ENCODE measurements at regions not wholly inside any gene's neighbourhood (a gene's known extent, or its start where the extent isn't known, plus 50 kb on each side); places are given as distances from the start of the nearest gene placed in this dataset.
A peak's percentile ranks its signal among the peaks of the same experiment; 100 is the strongest.
"Not testable (repeated sequence)": the region's sequence is repeated elsewhere in the genome, so short reads cannot be mapped to it uniquely, and the experiment has no call there.

GRCh38 chr12:86712425-86712843 lies 456.2 kb upstream of the MGAT4C start:
- no peak overlapping the region for H2BK12ac ChIP-seq (ENCODE audit: low read length in 2 of 2)
- no peak overlapping the region for H2BK120ac ChIP-seq (ENCODE audit: low read depth, low read length)
- H4K91ac ChIP-seq (ENCODE audit: low read length): no peak overlapping the region
- H3K14ac ChIP-seq (ENCODE audit: low read length in 2 of 2): no peak overlapping the region
- no peak overlapping the region for H4K8ac ChIP-seq (ENCODE audit: low read length)
- no peak overlapping the region for H3K23ac ChIP-seq (ENCODE audit: low read length in 2 of 2)
- no peaks in the 10 kb centered on the region for H3K79me1 ChIP-seq (replicated peaks; ENCODE audit: low read length, poor library complexity, severe bottlenecking)
- H3K27me3 ChIP-seq (ENCODE audit: control insufficient read depth in 1 of 2, insufficient read depth in 1 of 2, low read length in 2 of 2): no peaks in the 10 kb centered on the region
- WGBS: 3% methylated on average over 3 of the region's 4 CpGs
- H3K9me3 ChIP-seq (ENCODE audit: control insufficient read depth, low read length): peaks cover 13% of the 10 kb centered on the region
- DNase-seq: peak; percentile 98
- H2AFZ ChIP-seq (ENCODE audit: low read depth, low read length): no peak overlapping the region
- H3K18ac ChIP-seq (ENCODE audit: low read depth in 1 of 2, low read length in 2 of 2): no peak overlapping the region
- H3K4ac ChIP-seq (ENCODE audit: low read depth in 1 of 2, low read length in 2 of 2): no peak overlapping the region
- no peaks in the 10 kb centered on the region for H3K4me1 ChIP-seq (ENCODE audit: control insufficient read depth, insufficient read depth, low read depth, low read length)
- no peak overlapping the region for H2AK5ac ChIP-seq (ENCODE audit: low read length, severe bottlenecking)
- no peak overlapping the region for H3K4me3 ChIP-seq (ENCODE audit: insufficient read depth in 1 of 2, low read depth in 1 of 2, low read length in 2 of 2)
- H2BK5ac ChIP-seq (ENCODE audit: low read depth, low read length, poor library complexity, severe bottlenecking): no peak overlapping the region
- peak overlapping the region; percentile 74 for H3K9ac ChIP-seq (ENCODE audit: low read length)
- H2BK15ac ChIP-seq (ENCODE audit: low read depth, poor library complexity, severe bottlenecking): no peak overlapping the region
- H3K4me2 ChIP-seq (ENCODE audit: low read length, poor library complexity, severe bottlenecking): no peak overlapping the region
- no peaks in the 10 kb centered on the region for H3K36me3 ChIP-seq (ENCODE audit: control insufficient read depth in 1 of 2, insufficient read depth in 2 of 2, low read depth in 1 of 2, low read length in 2 of 2)
- H3K27ac ChIP-seq (ENCODE audit: low read length, poor library complexity, severe bottlenecking): peak overlapping the region; percentile 91

DNA sequence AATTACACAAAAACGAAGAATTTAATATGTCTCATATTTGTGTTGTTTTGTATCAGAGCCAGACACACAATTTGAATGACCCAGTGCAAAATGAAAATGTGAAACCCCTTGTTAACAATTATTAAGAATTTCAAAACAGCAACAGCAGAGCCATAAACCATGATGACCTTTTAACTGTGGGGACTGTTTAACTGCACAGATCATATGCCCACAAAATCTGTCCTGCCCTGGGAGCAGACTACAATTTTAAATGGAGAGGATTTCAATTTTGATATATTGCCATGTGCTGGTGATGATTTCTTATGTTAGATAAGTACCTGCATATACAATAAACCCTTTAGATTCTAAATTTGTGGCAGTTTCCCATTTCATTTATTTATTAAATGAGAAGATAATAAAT lies 455.5 kb upstream of the MGAT4C start:
- no peak overlapping the region for H2AFZ ChIP-seq (ENCODE audit: low read depth, low read length)
- no peaks in the 10 kb centered on the region for H3K79me1 ChIP-seq (replicated peaks; ENCODE audit: low read length, poor library complexity, severe bottlenecking)
- H3K9me3 ChIP-seq (ENCODE audit: control insufficient read depth, low read length): peaks cover 13% of the 10 kb centered on the region
- H3K27ac ChIP-seq (ENCODE audit: low read length, poor library complexity, severe bottlenecking): peak overlapping the region; percentile 82
- H3K23ac ChIP-seq (ENCODE audit: low read length in 2 of 2): no peak overlapping the region
- H3K4me1 ChIP-seq (ENCODE audit: control insufficient read depth, insufficient read depth, low read depth, low read length): no peaks in the 10 kb centered on the region
- H2BK120ac ChIP-seq (ENCODE audit: low read depth, low read length): peak overlapping the region; percentile 49
- WGBS: no CpG with 5 or more reads among the region's 1 CpG
- H2AK5ac ChIP-seq (ENCODE audit: low read length, severe bottlenecking): peak overlapping the region; percentile 89
- no peak overlapping the region for H3K14ac ChIP-seq (ENCODE audit: low read length in 2 of 2)
- H3K4ac ChIP-seq (ENCODE audit: low read depth in 1 of 2, low read length in 2 of 2): no peak overlapping the region
- no peaks in the 10 kb centered on the region for H3K27me3 ChIP-seq (ENCODE audit: control insufficient read depth in 1 of 2, insufficient read depth in 1 of 2, low read length in 2 of 2)
- H4K91ac ChIP-seq (ENCODE audit: low read length): no peak overlapping the region
- H3K4me2 ChIP-seq (ENCODE audit: low read length, poor library complexity, severe bottlenecking): no peak overlapping the region
- no peak overlapping the region for H2BK15ac ChIP-seq (ENCODE audit: low read depth, poor library complexity, severe bottlenecking)
- DNase-seq: no peak
- H3K18ac ChIP-seq (ENCODE audit: low read depth in 1 of 2, low read length in 2 of 2): no peak overlapping the region
- no peak overlapping the region for H4K8ac ChIP-seq (ENCODE audit: low read length)
- H2BK5ac ChIP-seq (ENCODE audit: low read depth, low read length, poor library complexity, severe bottlenecking): peak overlapping the region; percentile 73
- H3K36me3 ChIP-seq (ENCODE audit: control insufficient read depth in 1 of 2, insufficient read depth in 2 of 2, low read depth in 1 of 2, low read length in 2 of 2): no peaks in the 10 kb centered on the region
- H3K4me3 ChIP-seq (ENCODE audit: insufficient read depth in 1 of 2, low read depth in 1 of 2, low read length in 2 of 2): no peak overlapping the region
- H3K9ac ChIP-seq (ENCODE audit: low read length): peak overlapping the region; percentile 74
- H2BK12ac ChIP-seq (ENCODE audit: low read length in 2 of 2): no peak overlapping the region

DNA sequence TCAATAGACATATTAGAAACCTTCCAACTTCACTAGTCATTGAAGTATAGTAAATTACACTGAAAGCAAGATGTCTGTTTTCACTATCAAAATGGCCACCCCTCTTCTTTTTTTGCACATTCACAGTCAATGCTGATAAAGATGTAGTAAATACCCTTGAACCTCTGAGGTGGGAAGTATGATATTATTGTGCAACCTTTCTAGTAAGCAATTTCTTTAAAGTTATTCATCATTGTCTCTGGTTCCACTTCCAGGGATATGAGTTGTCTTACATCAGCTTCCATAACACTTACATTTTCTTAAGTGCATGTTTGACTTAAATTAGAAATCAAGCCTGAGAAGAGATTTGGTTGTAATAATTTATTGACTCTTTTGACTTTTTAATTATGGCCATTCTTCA lies 453.9 kb upstream of the MGAT4C start:
- Histone ChIP-seq H3K4ac (ENCODE audit: low read depth in 1 of 2, low read length in 2 of 2) (no peak overlapping the region), H3K4me1 (ENCODE audit: control insufficient read depth, insufficient read depth, low read depth, low read length) (no peaks in the 10 kb centered on the region), H2BK120ac (ENCODE audit: low read depth, low read length) (no peak overlapping the region), H3K9ac (ENCODE audit: low read length) (no peak overlapping the region), H3K27me3 (ENCODE audit: control insufficient read depth in 1 of 2, insufficient read depth in 1 of 2, low read length in 2 of 2) (no peaks in the 10 kb centered on the region), H3K4me2 (ENCODE audit: low read length, poor library complexity, severe bottlenecking) (no peak overlapping the region), H3K18ac (ENCODE audit: low read depth in 1 of 2, low read length in 2 of 2) (no peak overlapping the region), H3K27ac (ENCODE audit: low read length, poor library complexity, severe bottlenecking) (no peak overlapping the region), H4K8ac (ENCODE audit: low read length) (no peak overlapping the region), H2BK5ac (ENCODE audit: low read depth, low read length, poor library complexity, severe bottlenecking) (no peak overlapping the region), H4K91ac (ENCODE audit: low read length) (no peak overlapping the region), H2BK15ac (ENCODE audit: low read depth, poor library complexity, severe bottlenecking) (no peak overlapping the region), H2AK5ac (ENCODE audit: low read length, severe bottlenecking) (no peak overlapping the region), H3K4me3 (ENCODE audit: insufficient read depth in 1 of 2, low read depth in 1 of 2, low read length in 2 of 2) (no peak overlapping the region), H2BK12ac (ENCODE audit: low read length in 2 of 2) (no peak overlapping the region), H3K23ac (ENCODE audit: low read length in 2 of 2) (no peak overlapping the region), H3K79me1 (replicated peaks; ENCODE audit: low read length, poor library complexity, severe bottlenecking) (no peaks in the 10 kb centered on the region), H3K14ac (ENCODE audit: low read length in 2 of 2) (no peak overlapping the region), H3K36me3 (ENCODE audit: control insufficient read depth in 1 of 2, insufficient read depth in 2 of 2, low read depth in 1 of 2, low read length in 2 of 2) (no peaks in the 10 kb centered on the region), H3K9me3 (ENCODE audit: control insufficient read depth, low read length) (peaks cover 13% of the 10 kb centered on the region), H2AFZ (ENCODE audit: low read depth, low read length) (no peak overlapping the region)
- no peak for DNase-seq

DNA sequence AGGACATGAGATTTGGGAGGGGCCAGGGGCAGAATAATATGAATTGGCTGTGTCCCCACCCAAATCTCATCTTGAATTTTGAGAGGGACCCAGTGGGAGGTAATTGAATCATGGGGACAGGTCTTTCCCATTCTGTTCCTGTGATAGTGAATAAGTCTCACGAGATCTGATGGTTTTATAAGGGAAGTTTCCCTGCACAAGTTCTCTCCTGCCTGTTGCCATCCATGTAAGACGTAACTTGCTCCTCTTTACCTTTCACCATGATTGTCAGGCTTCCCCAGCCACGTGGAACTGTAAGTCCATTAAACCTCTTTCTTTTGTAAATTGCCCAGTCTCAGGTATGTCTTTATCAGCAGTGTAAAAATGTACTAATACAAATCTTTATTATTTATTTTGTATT lies 452.8 kb upstream of the MGAT4C start:
- H3K4ac ChIP-seq (ENCODE audit: low read depth in 1 of 2, low read length in 2 of 2); H3K79me1 ChIP-seq (replicated peaks; ENCODE audit: low read length, poor library complexity, severe bottlenecking); H3K4me2 ChIP-seq (ENCODE audit: low read length, poor library complexity, severe bottlenecking); H3K4me3 ChIP-seq (ENCODE audit: insufficient read depth in 1 of 2, low read depth in 1 of 2, low read length in 2 of 2); H4K91ac ChIP-seq (ENCODE audit: low read length); H2BK120ac ChIP-seq (ENCODE audit: low read depth, low read length); H3K14ac ChIP-seq (ENCODE audit: low read length in 2 of 2); H2AFZ ChIP-seq (ENCODE audit: low read depth, low read length); H2BK5ac ChIP-seq (ENCODE audit: low read depth, low read length, poor library complexity, severe bottlenecking); H3K27ac ChIP-seq (ENCODE audit: low read length, poor library complexity, severe bottlenecking); DNase-seq; H3K36me3 ChIP-seq (ENCODE audit: control insufficient read depth in 1 of 2, insufficient read depth in 2 of 2, low read depth in 1 of 2, low read length in 2 of 2); H2AK5ac ChIP-seq (ENCODE audit: low read length, severe bottlenecking); H3K18ac ChIP-seq (ENCODE audit: low read depth in 1 of 2, low read length in 2 of 2); H3K9ac ChIP-seq (ENCODE audit: low read length); H4K8ac ChIP-seq (ENCODE audit: low read length); H3K23ac ChIP-seq (ENCODE audit: low read length in 2 of 2); H2BK15ac ChIP-seq (ENCODE audit: low read depth, poor library complexity, severe bottlenecking); H3K27me3 ChIP-seq (ENCODE audit: control insufficient read depth in 1 of 2, insufficient read depth in 1 of 2, low read length in 2 of 2); H3K4me1 ChIP-seq (ENCODE audit: control insufficient read depth, insufficient read depth, low read depth, low read length); H2BK12ac ChIP-seq (ENCODE audit: low read length in 2 of 2): not testable (repeated sequence)
- WGBS: 100% methylated on average over 1 of the region's 3 CpGs
- H3K9me3 ChIP-seq (ENCODE audit: control insufficient read depth, low read length): peaks cover 13% of the 10 kb centered on the region

Measured in mesenchymal stem cell (in vitro differentiated cells and primary cell).